ENCODE measurements at regions not wholly inside any gene's neighbourhood (a gene's known extent, or its start where the extent isn't known, plus 50 kb on each side); places are given as distances from the start of the nearest gene placed in this dataset.

DNA sequence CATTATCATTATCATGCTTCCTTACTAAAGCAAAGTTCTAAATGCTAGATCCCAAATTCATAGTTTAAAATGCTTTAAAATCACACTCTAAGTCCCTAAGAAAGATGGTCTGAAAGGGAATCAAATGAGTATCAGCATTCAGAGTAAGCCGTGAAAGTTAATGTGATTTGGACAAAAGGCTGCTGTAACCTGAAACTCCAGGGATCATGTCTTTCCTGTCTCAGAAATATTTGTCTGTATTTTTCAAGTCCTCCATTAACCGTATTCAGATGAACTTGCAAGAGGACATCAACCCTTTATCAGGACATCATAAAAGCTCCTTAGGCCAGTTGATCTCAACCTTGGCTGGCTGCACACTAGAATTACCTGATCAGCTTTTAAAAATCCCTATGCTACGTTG, 324.3 kb upstream of the PKDCC start:
- 74 to 93% (median 85%) methylated on average over 3 of the region's 3 CpGs for WGBS, 5 donors
- Histone ChIP-seq H3K36me3 (no peaks in the 10 kb centered on the region), H3K9me3 (no peaks in the 10 kb centered on the region), H3K4me3 (no peak overlapping the region), H3K4me1 (peaks cover 0 to 4% (median 0%) of the 10 kb centered on the region in 4 donors), H3K27me3 (no peaks in the 10 kb centered on the region), H3K27ac (no peak overlapping the region)
- intact Hi-C loops (cut with DNase I; ENCODE audit: low total_unique reads), result no loop called here
- no peak for DNase-seq
- no peak for TF ChIP-seq POLR2AphosphoS5 (IDR thresholded peaks at IDR 0.05)
- TF ChIP-seq EP300 (IDR thresholded peaks at IDR 0.05), result no peak

- TF ChIP-seq POLR2A (IDR thresholded peaks at IDR 0.05) (no peak), EP300 (IDR thresholded peaks at IDR 0.05) (no peak), POLR2AphosphoS5 (IDR thresholded peaks at IDR 0.05) (no peak)
- TF ChIP-seq, protein P1, sequence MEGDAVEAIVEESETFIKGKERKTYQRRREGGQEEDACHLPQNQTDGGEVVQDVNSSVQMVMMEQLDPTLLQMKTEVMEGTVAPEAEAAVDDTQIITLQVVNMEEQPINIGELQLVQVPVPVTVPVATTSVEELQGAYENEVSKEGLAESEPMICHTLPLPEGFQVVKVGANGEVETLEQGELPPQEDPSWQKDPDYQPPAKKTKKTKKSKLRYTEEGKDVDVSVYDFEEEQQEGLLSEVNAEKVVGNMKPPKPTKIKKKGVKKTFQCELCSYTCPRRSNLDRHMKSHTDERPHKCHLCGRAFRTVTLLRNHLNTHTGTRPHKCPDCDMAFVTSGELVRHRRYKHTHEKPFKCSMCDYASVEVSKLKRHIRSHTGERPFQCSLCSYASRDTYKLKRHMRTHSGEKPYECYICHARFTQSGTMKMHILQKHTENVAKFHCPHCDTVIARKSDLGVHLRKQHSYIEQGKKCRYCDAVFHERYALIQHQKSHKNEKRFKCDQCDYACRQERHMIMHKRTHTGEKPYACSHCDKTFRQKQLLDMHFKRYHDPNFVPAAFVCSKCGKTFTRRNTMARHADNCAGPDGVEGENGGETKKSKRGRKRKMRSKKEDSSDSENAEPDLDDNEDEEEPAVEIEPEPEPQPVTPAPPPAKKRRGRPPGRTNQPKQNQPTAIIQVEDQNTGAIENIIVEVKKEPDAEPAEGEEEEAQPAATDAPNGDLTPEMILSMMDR (IDR thresholded peaks at IDR 0.05), result no peak
- no peak for DNase-seq
- H3K27ac ChIP-seq, result no peak overlapping the region
- no peaks in the 10 kb centered on the region for H3K9me3 ChIP-seq
- H3K27me3 ChIP-seq, result no peaks in the 10 kb centered on the region
- intact Hi-C loops (cut with DNase I; ENCODE audit: low total_unique reads), result no loop called here
- peaks cover 0 to 4% (median 0%) of the 10 kb centered on the region in 4 donors for H3K4me1 ChIP-seq
- WGBS, 5 donors, result 50 to 67% (median 63%) methylated on average over 3 of the region's 3 CpGs
- no peak overlapping the region for H3K4me3 ChIP-seq
- no peaks in the 10 kb centered on the region for H3K36me3 ChIP-seq
These were observed 323.4 kb upstream of the PKDCC start for GRCh38 chr2:41724465-41724864.

DNA sequence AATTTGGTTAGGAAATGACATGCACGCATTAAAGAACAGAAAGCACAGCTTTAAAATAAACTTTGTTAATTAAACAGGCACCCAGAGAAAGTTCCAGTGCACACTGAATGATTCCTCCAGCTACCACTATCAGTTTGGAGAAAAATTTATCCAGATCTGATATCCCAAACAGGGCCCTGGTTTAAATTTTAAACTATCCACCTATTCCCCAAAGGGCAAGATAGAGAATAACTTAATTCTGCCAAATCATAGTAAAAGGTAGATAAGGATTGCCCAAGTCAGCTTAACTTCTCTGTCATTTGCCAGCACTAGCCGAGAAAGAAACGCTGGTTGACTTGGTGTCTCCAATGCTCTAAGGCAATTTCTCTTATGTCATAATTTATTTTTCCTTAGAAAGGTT, 321.9 kb upstream of the PKDCC start:
- Histone ChIP-seq H3K36me3 (no peaks in the 10 kb centered on the region), H3K9me3 (no peaks in the 10 kb centered on the region), H3K27ac (no peak overlapping the region), H3K27me3 (no peaks in the 10 kb centered on the region), H3K4me3 (no peak overlapping the region), H3K4me1 (no peaks in the 10 kb centered on the region)
- TF ChIP-seq POLR2AphosphoS5 (IDR thresholded peaks at IDR 0.05) (no peak), EP300 (IDR thresholded peaks at IDR 0.05) (no peak), POLR2A (IDR thresholded peaks at IDR 0.05) (no peak)
- TF ChIP-seq, protein P1 (IDR thresholded peaks at IDR 0.05), result no peak
- no peak for DNase-seq
- 44 to 85% (median 63%) methylated on average over 3 of the region's 3 CpGs for WGBS, 5 donors
- intact Hi-C loops (cut with DNase I; ENCODE audit: low total_unique reads), result no loop called here

- Histone ChIP-seq H3K4me3 (no peak overlapping the region), H3K27ac (no peak overlapping the region), H3K4me1 (no peaks in the 10 kb centered on the region), H3K9me3 (no peaks in the 10 kb centered on the region), H3K27me3 (no peaks in the 10 kb centered on the region), H3K36me3 (no peaks in the 10 kb centered on the region)
- DNase-seq, result no peak
- intact Hi-C loops (cut with DNase I; ENCODE audit: low total_unique reads), result no loop called here
- TF ChIP-seq POLR2A (IDR thresholded peaks at IDR 0.05) (no peak), EP300 (IDR thresholded peaks at IDR 0.05) (no peak), POLR2AphosphoS5 (IDR thresholded peaks at IDR 0.05) (no peak)
- TF ChIP-seq, protein P1 (IDR thresholded peaks at IDR 0.05), result no peak
- 87 to 98% (median 93%) methylated on average over 6 of the region's 6 CpGs for WGBS, 5 donors
These were observed 321.5 kb upstream of the PKDCC start for GRCh38 chr2:41726364-41726763.

GRCh38 chr2:41727152-41727551, 320.7 kb upstream of the PKDCC start:
- intact Hi-C loops (cut with DNase I; ENCODE audit: low total_unique reads), result no loop called here
- Histone ChIP-seq H3K9me3 (no peaks in the 10 kb centered on the region), H3K4me1 (no peaks in the 10 kb centered on the region), H3K36me3 (no peaks in the 10 kb centered on the region), H3K4me3 (no peak overlapping the region), H3K27me3 (no peaks in the 10 kb centered on the region), H3K27ac (no peak overlapping the region)
- 88 to 96% (median 93%) methylated on average over 2 of the region's 2 CpGs for WGBS, 5 donors
- DNase-seq, result no peak
- TF ChIP-seq POLR2AphosphoS5 (IDR thresholded peaks at IDR 0.05) (no peak), POLR2A (IDR thresholded peaks at IDR 0.05) (no peak), EP300 (IDR thresholded peaks at IDR 0.05) (no peak)

Data from stomach (tissue), 8 donors.